HUDEP-2 (cell line): ENCODE measurements at regions not wholly inside any gene's neighbourhood (a gene's known extent, or its start where the extent isn't known, plus 50 kb on each side); places are given as distances from the start of the nearest gene placed in this dataset.
"Not testable (repeated sequence)": the region's sequence is repeated elsewhere in the genome, so short reads cannot be mapped to it uniquely, and the experiment has no call there.

Experiments
- DNase-seq, 76 experiments: peaks; one replicate each; lab custom pipeline; 2025; ENCODE audit not compliant: unreplicated experiment in 76 of 76; lab: John Stamatoyannopoulos, UW

DNA sequence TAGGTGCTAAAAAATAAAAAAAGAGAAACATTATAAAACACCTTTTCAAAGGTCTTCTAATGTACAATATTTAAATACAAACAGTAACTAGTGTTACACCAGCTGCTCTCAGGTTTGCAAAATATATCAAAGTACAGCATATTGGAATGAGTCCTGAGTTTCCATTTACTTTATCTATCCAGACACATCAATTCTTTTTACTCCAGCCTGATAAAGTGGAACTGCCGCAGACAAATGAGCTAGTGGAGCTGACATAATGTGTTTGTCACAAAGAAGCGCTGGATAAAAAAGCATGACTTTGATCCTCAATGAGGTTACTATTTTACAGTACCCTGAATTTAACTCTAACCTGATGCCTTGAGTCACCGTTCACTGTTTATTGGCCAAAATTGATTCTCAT lies 1243.1 kb downstream of the GATA3 start:
- no peak for DNase-seq

DNA sequence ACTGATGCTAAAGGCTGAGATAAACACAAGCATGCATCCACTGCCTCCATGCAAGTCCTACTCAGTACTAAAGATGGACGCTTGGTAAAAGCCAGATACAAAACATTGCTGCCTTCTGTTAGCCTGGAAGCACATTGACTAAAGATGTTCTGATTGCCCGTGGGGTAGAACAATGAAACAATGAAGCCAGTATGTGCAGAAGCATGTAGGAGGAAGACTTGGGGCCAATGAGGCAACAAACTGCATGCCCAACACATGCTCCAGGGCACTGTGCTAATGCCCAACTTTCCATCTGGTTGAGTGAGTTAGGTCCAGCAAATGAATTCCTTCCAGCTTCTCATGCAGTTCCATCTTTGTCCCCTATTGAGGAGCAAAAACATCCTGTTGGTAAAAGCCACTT lies 1245.5 kb downstream of the GATA3 start:
- DNase-seq, result no peak

DNA sequence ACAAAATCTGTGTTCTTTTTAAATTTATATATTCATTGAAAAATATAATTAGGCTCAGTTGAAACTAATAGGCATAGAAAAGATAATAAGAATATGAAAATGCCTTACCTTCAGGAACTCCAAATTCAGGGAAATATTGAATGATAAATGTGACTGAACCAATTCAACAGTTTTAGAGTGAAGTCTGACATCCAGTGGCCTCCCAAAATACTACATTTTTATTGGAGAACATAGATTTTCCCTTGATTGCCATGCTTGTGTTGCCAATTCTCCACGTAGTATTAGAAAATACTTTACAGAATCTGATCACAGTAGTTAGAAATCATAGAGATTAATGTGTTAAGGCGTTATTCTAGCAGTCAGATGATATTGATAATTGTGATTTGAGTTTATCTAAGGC lies 1246.7 kb downstream of the GATA3 start:
- DNase-seq, result no peak

DNA sequence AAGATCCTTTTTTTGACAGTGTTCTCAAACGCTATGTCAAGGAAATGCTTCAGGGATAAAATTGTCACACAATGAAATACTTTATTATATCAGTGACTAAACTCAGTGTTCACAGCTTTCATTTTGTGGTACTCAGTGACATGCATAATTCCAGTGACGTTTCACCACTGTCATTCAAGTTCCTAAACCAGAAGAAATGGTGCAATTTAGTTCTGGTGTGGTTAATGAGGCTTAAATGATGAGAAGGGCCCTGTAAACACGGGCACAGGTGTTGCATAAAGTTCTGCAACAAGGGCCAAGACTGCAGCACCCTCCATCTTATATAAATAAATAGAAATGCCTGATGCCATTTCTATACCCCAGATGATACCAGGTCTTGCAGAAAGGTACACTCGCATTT lies 1247.1 kb downstream of the GATA3 start:
- DNase-seq, result no peak

- DNase-seq, result peak in 20 of 76 experiments; percentile 1 to 50 (median 12)
Measured at GRCh38 chr10:9302140-9302746, 1247.8 kb downstream of the GATA3 start.

DNA sequence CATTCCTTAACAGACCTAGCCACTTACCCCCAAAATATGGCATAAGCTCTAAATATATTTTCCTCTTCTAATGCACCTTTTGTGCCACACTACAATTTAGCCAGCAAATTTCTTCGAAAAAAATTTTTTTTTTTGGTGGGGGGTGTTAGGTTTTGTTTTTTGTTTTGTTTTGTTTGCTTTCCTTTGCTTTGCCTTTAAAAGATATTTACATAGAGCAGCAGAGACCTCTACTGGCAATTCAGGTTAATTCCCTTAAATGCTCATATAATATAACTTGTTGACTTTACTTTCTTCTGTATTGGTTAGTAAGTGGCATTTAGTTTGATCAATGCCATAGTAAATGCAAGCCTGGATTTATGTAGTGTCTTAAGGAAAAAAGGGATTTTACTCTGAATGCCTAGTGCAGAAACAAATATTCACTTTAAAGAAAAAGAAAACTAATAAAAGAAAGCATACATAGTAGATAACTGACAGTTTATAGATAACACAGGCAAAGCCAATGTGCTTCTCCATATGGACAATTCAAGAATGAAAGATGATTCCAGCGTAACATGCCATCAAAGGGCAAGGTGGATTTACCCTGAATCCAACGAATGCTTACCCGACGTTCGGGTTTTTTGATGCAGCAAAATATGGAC lies 1250.6 kb downstream of the GATA3 start:
- DNase-seq, result peak in 3 of 76 experiments; percentile 3 to 6 (median 5)

DNA sequence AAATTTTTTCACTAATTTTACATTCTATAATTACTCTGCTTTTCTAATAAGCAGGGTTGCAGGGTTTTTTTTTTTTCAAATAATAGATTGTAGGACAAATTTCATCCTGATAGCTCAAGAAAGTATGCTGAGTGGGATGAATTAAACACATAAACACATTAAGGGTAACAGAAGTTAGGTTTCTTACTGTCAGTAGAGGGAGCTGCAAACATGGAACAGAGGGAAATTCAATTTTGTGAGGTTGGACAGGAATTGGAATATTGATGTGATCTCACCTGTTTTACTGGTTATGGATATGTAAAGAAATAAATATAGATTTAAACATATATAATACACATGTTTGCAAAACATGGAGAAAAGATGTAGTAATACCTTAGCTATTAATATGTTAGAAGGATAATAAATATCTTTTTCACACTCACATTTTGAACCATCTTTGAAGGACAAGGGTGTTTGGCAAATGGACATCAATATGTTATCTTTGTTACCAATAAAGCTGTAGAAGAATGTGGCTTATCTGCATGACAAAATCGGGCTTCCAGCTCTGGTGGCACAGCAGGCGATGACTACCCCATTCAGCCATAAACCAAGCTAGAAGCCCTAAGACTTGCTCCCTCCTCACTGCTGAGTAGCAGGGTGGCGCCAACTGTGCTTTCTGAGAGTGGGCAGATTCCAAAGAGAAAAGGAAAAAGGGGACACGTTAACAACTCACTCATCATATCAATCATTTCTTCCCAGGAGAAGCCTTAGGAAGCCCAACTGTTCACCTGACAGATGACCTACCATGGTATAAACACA lies 1257.4 kb downstream of the GATA3 start:
- no peak for DNase-seq

DNA sequence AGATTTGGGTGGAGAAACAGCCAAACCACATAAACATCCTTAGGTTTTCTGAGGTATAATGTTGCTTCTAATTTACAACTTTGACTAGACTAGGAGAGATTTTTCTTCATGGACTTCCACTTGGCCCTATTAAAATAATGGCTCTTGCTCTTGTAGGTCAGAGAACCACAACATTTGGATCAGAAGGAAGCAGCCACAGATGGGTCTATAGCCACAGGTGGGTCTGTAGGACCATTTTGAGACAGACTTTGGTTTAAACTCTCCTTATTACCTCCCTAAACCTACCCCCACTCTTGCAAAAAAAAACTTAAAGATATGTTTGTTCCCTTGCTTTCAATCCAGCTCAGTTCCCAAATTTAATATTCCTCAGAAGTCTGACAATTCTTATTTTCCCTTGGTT lies 1260.8 kb downstream of the GATA3 start:
- DNase-seq, result no peak

- DNase-seq, result peak in 15 of 76 experiments; percentile 2 to 40 (median 16)
Measured at GRCh38 chr10:9331583-9332008, 1277.1 kb downstream of the GATA3 start.

- no peak for DNase-seq
Measured at GRCh38 chr10:9334270-9334669, 1279.8 kb downstream of the GATA3 start.

GRCh38 chr10:9339716-9340115 lies 1285.2 kb downstream of the GATA3 start:
- peak in 4 of 76 experiments; percentile 4 to 25 (median 16) for DNase-seq

- DNase-seq, result peak in 11 of 76 experiments; percentile 2 to 33 (median 12)
Measured at GRCh38 chr10:9342885-9343570, 1288.5 kb downstream of the GATA3 start.

DNA sequence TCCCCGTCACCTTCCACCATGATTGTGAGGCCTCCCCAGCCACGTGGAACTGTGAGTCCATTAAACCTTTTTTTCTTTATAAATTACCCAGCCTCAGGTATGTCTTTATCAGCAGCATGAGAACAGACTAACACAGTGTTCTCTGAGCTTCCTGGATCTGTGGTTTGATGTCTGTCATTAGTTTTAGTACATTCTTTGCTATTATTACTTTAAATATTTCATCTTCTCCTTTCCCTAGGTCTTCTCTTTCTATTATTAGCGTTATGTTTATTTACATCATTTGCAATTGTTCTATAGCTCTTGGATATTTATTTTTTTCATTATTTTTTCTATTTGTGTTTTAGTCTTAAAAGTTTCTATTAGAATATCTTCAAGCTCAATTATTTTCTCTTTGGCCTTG lies 1293.4 kb downstream of the GATA3 start:
- DNase-seq, result not testable (repeated sequence)

GRCh38 chr10:9357471-9357870 lies 1303.0 kb downstream of the GATA3 start:
- no peak for DNase-seq

GRCh38 chr10:9362721-9363120 lies 1308.2 kb downstream of the GATA3 start:
- no peak for DNase-seq

DNA sequence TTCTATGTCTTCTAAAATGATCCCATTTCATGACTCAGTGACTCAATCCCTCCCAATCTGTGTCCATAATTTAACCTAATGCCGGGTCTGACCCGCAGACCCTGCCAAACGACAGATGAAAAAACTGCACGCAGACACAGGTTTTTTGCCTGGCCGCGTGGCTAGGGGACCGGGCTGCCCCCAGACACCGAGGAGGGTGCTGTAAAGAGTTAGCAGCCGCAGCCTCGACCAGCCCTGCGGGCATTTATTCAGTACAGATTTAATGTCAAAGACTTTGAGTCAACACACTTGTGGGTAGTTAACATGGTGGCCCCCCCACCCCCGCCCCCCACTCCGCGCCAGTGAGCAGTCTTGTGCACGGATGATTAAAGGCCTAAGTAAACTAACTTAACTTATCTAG lies 1324.7 kb downstream of the GATA3 start:
- DNase-seq, result no peak

GRCh38 chr10:9381733-9382532 lies 1327.4 kb downstream of the GATA3 start:
- DNase-seq, result no peak

- no peak for DNase-seq
Measured at GRCh38 chr10:9382533-9382866, 1328.0 kb downstream of the GATA3 start.

DNA sequence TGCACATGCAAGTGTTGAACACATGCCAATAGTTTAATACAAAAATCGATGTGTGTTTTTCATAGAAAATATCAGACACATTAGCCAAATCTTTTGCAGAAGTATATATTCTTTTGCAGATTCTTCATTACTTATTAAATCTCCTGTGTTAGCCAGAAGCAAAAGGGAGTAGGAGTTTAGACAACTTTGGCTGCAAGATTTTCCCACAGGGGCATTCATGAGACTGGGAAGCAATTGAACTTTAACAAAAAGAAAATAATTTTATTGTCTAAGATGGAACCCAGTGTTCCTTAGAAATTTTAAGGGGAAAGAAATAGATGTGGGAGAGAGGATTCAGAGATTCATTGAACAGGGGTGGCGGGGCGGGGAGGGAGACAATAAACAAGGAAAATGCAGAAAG lies 1336.0 kb downstream of the GATA3 start:
- no peak for DNase-seq

DNA sequence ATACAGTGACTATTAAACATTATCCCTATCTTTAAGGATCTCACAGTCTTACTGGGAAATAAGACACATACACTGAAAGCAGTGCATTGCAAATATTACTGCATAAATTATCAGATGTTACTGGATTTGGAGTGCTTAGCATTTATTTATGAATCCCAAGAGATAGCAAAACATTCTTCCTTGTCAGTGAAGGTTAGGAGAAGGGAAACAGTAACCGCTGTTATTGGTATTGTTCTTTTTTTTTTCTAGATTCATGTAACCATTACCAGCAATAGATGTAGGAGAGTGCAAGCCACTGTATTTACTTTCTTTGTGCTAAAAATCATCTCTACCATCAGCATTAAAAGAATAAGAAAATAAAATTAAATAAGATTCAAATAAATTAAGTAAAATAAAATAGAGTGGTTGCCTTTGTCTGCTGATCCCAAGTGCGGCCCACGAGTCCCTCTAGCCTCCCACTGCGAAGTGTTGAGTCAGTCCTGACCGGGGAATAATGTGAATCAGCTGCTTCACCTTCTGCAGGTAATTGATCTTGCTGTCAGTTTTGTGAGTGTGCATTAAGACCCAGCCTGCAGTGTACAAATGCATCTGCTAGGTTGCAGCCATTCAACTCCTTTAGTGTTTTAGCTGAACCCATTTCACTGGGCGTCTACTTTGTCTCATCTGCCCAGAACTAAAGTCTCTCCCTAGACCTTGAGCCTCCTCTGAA lies 1344.9 kb downstream of the GATA3 start:
- DNase-seq, result no peak
